ENCODE measurements at regions not wholly inside any gene's neighbourhood (a gene's known extent, or its start where the extent isn't known, plus 50 kb on each side); places are given as distances from the start of the nearest gene placed in this dataset.

DNA sequence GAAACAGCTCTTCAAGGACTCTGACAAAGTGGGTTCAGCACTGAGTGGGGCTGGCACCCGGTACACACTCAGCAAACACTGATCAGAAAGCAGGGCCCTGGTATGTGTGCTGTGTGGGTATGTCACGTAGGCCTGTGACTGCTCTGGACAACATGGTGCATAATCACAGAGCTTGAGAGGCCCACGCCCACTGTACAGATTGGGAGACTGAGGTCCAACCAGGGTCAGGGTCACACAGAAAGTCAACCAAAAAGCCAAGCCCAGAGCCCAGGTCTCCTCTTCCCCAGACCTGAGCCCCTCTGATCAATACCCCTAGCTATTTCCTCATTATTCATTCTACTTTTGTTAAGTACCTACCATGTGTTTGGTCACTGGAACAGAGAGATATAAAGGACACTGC, 166.1 kb upstream of the LINGO1 start:
- Histone ChIP-seq H2BK120ac (replicated peaks; ENCODE audit: low read depth, low read length) (no peak overlapping the region), H4K91ac (replicated peaks; ENCODE audit: insufficient read length, low read length) (no peak overlapping the region), H2AK5ac (ENCODE audit: low read depth, low read length) (no peak overlapping the region), H3K4ac (replicated peaks; ENCODE audit: insufficient read length, low read depth, low read length) (no peak overlapping the region), H4K8ac (ENCODE audit: extremely low read depth, insufficient read depth, low read length) (no peak overlapping the region), H3K9ac (replicated peaks in 1 of 4; ENCODE audit: extremely low read depth in 1 of 4, low read depth in 3 of 4, low read length in 3 of 4) (no peak overlapping the region), H3K36me3 (ENCODE audit: control insufficient read depth in 2 of 4, insufficient read depth in 4 of 4, low read length in 3 of 4) (no peaks in the 10 kb centered on the region), H2AFZ (ENCODE audit: low read length) (no peak overlapping the region), H3K27ac (ENCODE audit: low read depth, low read length) (no peak overlapping the region), H3K14ac (ENCODE audit: insufficient read length) (no peak overlapping the region), H4K20me1 (replicated peaks in 1 of 2; ENCODE audit: control insufficient read depth in 1 of 2, insufficient read depth in 2 of 2, low read length in 2 of 2) (no peaks in the 10 kb centered on the region), H3K4me3 (ENCODE audit: extremely low read depth in 1 of 4, insufficient read depth in 2 of 4, low read depth in 3 of 4, low read length in 4 of 4) (no peak overlapping the region), H3K18ac (ENCODE audit: extremely low read depth, low read length) (no peak overlapping the region), H3K9me3 (ENCODE audit: insufficient read depth in 2 of 2, low read depth in 1 of 2, low read length in 1 of 2) (no peaks in the 10 kb centered on the region), H3K79me2 (ENCODE audit: control insufficient read depth in 1 of 2, insufficient read depth in 2 of 2, low read length in 2 of 2) (no peaks in the 10 kb centered on the region), H3K79me1 (ENCODE audit: low read depth, low read length) (no peaks in the 10 kb centered on the region), H3K23ac (ENCODE audit: insufficient read length) (no peak overlapping the region), H3K23me2 (ENCODE audit: low read depth, low read length) (no peaks in the 10 kb centered on the region), H2BK12ac (ENCODE audit: low read depth, low read length) (no peak overlapping the region), H4K5ac (ENCODE audit: insufficient read length, low read depth, low read length) (no peak overlapping the region), H3K56ac (replicated peaks; ENCODE audit: insufficient read length, low read depth, low read length) (no peak overlapping the region), H3K4me1 (replicated peaks in 1 of 4; ENCODE audit: control insufficient read depth in 3 of 4, insufficient read depth in 4 of 4, low read length in 3 of 4) (peaks cover 0 to 3% (median under 1%) of the 10 kb centered on the region in 4 experiments; a peak in 2 of 7 replicates), H3K4me2 (ENCODE audit: insufficient read depth in 1 of 2, low read depth in 2 of 2, low read length in 2 of 2) (no peak overlapping the region), H2BK20ac (ENCODE audit: low read length) (no peak overlapping the region), H2BK15ac (ENCODE audit: low read length) (no peak overlapping the region; the same call in 1 of the 2 replicates), H3K27me3 (replicated peaks in 1 of 4; ENCODE audit: control insufficient read depth in 3 of 4, extremely low read depth in 1 of 4, insufficient read depth in 3 of 4, low read length in 3 of 4) (no peaks in the 10 kb centered on the region), H2BK5ac (ENCODE audit: low read depth, low read length) (0 out of 2 replicates have a peak overlapping the region, but pooled peaks have one; percentile 8)
- FAIRE-seq (no peak), DNase-seq (ENCODE audit: low read depth in 1 of 2, low spot score in 2 of 2) (no peak)
- CTCF ChIA-PET (ENCODE audit: partially characterized antibody): interaction anchor here (0.7 to 5.8 kb wide), 12 partner anchors 8 to 190 kb away, joined by 3 to 78 read pairs (median 4); partner anchors contain the start of gene LINGO1
- no peak for TF ChIP-seq CHD2 (IDR thresholded peaks at IDR 0.05; ENCODE audit: low read length)
- no peak for TF ChIP-seq SIRT6 (IDR thresholded peaks at IDR 0.05; ENCODE audit: low read length)
- TF ChIP-seq EP300 (IDR thresholded peaks at IDR 0.05; ENCODE audit: borderline replicate concordance in 1 of 2, low read depth in 2 of 2, low read length in 2 of 2): no peak
- TF ChIP-seq CBX8 (IDR thresholded peaks at IDR 0.05; ENCODE audit: borderline replicate concordance, low read depth, low read length): no peak
- WGBS, 2 experiments (ENCODE audit: extremely low coverage in 1 of 2, insufficient coverage in 1 of 2, insufficient read length in 1 of 2, insufficient replicate concordance in 2 of 2, low coverage in 1 of 2, low lambda C conversion rate in 2 of 2, missing lambda C conversion rate in 1 of 2): 80% methylated on average over 3 of the region's 3 CpGs; no CpG with 5 or more reads in 1 of the 2 experiments
- POLR2A ChIA-PET (ENCODE audit: partially characterized antibody): no interaction called here

All from H1 (cell line).